DND-41 (cell line): ENCODE measurements at regions not wholly inside any gene's neighbourhood (a gene's known extent, or its start where the extent isn't known, plus 50 kb on each side); places are given as distances from the start of the nearest gene placed in this dataset.

Experiments used
- CTCF ChIP-seq: IDR thresholded peaks from 2 replicates; pipeline ENCODE4 v1.5.1; 2012; ENCODE audit warnings: borderline replicate concordance, low read length, moderate library complexity, mild to moderate bottlenecking; ENCODE audit not compliant: poor library complexity, severe bottlenecking; ENCODE audit errors: extremely low read depth
- EZH2 ChIP-seq: IDR thresholded peaks from 3 replicates; pipeline ENCODE4 v1.6.1; 2012; ENCODE audit warnings: borderline replicate concordance, low read depth, mild to moderate bottlenecking, moderate library complexity, low read length, inconsistent platforms; ENCODE audit not compliant: severe bottlenecking

GRCh38 chr3:115524549-115524948 lies 98.8 kb upstream of the GAP43 start:
- no peak for TF ChIP-seq CTCF
- no peak for TF ChIP-seq EZH2
